ENCODE measurements at regions not wholly inside any gene's neighbourhood (a gene's known extent, or its start where the extent isn't known, plus 50 kb on each side); places are given as distances from the start of the nearest gene placed in this dataset.

DNA sequence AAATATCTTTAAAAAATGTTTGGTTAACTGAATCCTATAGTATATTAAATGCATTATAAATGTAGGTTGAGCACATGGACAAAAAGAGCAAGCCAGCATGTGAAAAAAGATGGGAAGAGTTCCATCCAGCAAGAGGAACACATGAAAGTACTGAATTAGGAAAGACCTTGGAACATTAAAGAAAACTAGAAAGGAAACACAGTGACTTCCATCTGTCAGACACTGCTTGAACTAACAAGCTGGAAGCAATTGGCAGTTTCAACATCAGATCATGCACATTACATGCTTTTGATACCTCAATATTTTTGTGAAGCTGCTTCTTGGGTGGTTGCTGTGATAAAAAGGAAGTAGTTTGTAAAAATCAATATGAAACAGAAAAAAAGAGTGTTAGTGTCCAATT lies 626.8 kb upstream of the GNPDA2 start:
- DNase-seq (no peak), ATAC-seq (no peak)
- H3K9me3 ChIP-seq, result peaks cover 3% of the 10 kb centered on the region
- H3K36me3 ChIP-seq (ENCODE audit: low read depth), result no peaks in the 10 kb centered on the region
- no peaks in the 10 kb centered on the region for H3K4me1 ChIP-seq (ENCODE audit: low read depth)
- TF ChIP-seq CTCF (IDR thresholded peaks at IDR 0.05), result no peak
- intact Hi-C loops (cut with DNase I, micrococcal nuclease), result no loop called here
- H3K4me3 ChIP-seq, result no peak overlapping the region

GRCh38 chr4:45350438-45350837 lies 624.1 kb upstream of the GNPDA2 start:
- H3K4me1 ChIP-seq (ENCODE audit: low read depth), result no peaks in the 10 kb centered on the region
- H3K36me3 ChIP-seq (ENCODE audit: low read depth), result no peaks in the 10 kb centered on the region
- peaks cover 3% of the 10 kb centered on the region for H3K9me3 ChIP-seq
- no peak for DNase-seq
- ATAC-seq, result no peak
- no peak overlapping the region for H3K4me3 ChIP-seq
- intact Hi-C loops (cut with DNase I, micrococcal nuclease), result no loop called here
- TF ChIP-seq CTCF (IDR thresholded peaks at IDR 0.05), result no peak

DNA sequence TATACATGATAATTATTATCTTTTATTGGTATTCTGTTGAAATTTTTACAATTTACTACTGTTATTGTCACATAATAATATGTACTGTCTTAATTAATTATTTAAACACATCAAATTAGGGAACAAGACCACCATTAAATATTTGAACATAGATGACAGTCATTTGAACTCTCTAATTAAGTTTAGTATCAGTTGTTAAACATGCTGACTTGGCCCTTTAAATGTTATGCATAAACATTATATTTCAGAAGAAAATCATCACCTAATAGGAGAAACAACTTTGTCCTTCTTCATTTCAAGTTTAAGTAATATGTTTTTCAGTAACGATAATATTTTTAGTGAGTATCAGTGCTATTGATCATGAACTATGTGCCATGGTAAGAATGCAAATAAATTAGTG lies 623.5 kb upstream of the GNPDA2 start:
- no peak for ATAC-seq
- no peaks in the 10 kb centered on the region for H3K36me3 ChIP-seq (ENCODE audit: low read depth)
- peaks cover 3% of the 10 kb centered on the region for H3K9me3 ChIP-seq
- H3K4me1 ChIP-seq (ENCODE audit: low read depth), result no peaks in the 10 kb centered on the region
- intact Hi-C loops (cut with DNase I, micrococcal nuclease), result no loop called here
- no peak overlapping the region for H3K4me3 ChIP-seq
- no peak for DNase-seq
- no peak for TF ChIP-seq CTCF (IDR thresholded peaks at IDR 0.05)

- Histone ChIP-seq H3K36me3 (ENCODE audit: low read depth) (no peaks in the 10 kb centered on the region), H3K4me3 (no peak overlapping the region), H3K9me3 (peaks cover 3% of the 10 kb centered on the region), H3K4me1 (ENCODE audit: low read depth) (no peaks in the 10 kb centered on the region)
- intact Hi-C loops (cut with DNase I, micrococcal nuclease), result no loop called here
- TF ChIP-seq CTCF (IDR thresholded peaks at IDR 0.05), result no peak
- DNase-seq (no peak), ATAC-seq (no peak)
These were observed 620.6 kb upstream of the GNPDA2 start for GRCh38 chr4:45346816-45347435.

GRCh38 chr4:45345558-45345957 lies 619.2 kb upstream of the GNPDA2 start:
- Histone ChIP-seq H3K4me3 (no peak overlapping the region), H3K4me1 (ENCODE audit: low read depth) (no peaks in the 10 kb centered on the region), H3K36me3 (ENCODE audit: low read depth) (no peaks in the 10 kb centered on the region), H3K9me3 (peaks cover 3% of the 10 kb centered on the region)
- ATAC-seq, result no peak
- TF ChIP-seq CTCF (IDR thresholded peaks at IDR 0.05), result no peak
- intact Hi-C loops (cut with DNase I, micrococcal nuclease), result no loop called here
- DNase-seq, result no peak

DNA sequence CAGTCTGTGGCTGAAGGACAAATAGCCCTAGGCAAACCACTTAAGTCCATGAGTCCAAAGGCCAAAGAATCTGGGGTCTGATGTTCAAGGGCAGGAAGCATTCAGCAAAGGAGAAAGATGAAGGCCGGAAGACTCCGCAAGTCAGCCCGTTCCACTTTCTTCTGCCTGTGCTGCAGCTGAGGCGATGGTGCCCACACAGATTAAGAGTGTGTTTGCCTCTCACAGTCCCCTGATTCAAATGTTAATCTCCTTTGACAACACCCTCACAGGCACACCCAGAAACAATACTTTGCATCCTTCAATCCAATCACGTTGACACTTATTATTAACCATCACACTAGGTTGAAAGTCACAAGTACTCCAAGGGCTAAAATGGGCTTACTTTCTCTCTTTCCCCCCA lies 605.4 kb upstream of the GNPDA2 start:
- ATAC-seq (no peak), DNase-seq (no peak)
- intact Hi-C loops (cut with DNase I, micrococcal nuclease), result no loop called here
- TF ChIP-seq CTCF (IDR thresholded peaks at IDR 0.05), result no peak
- no peaks in the 10 kb centered on the region for H3K4me1 ChIP-seq (ENCODE audit: low read depth)
- no peak overlapping the region for H3K4me3 ChIP-seq
- no peaks in the 10 kb centered on the region for H3K36me3 ChIP-seq (ENCODE audit: low read depth)
- peaks cover 3% of the 10 kb centered on the region for H3K9me3 ChIP-seq
